KOPT-K1 (cell line): ENCODE measurements at regions not wholly inside any gene's neighbourhood (a gene's known extent, or its start where the extent isn't known, plus 50 kb on each side); places are given as distances from the start of the nearest gene placed in this dataset.
"Not testable (repeated sequence)": the region's sequence is repeated elsewhere in the genome, so short reads cannot be mapped to it uniquely, and the experiment has no call there.

Experiments used
- H3K27ac ChIP-seq: fragments of 200-600 bp; sonication (generic); 2 replicates; pipeline ENCODE4 v1.5.1; 2016; ENCODE audit warnings: antibody characterized with exemption, mild to moderate bottlenecking, low read depth, low read length; ENCODE audit not compliant: poor library complexity, severe bottlenecking
- H3K36me3 ChIP-seq: fragments of 200-600 bp; sonication (generic); 2 replicates; pipeline ENCODE4 v1.5.1; 2017; ENCODE audit warnings: antibody characterized with exemption, mild to moderate bottlenecking, low read length, moderate library complexity; ENCODE audit not compliant: insufficient read depth
- H3K9me3 ChIP-seq: fragments of 200-600 bp; sonication (generic); 2 replicates; pipeline ENCODE4 v1.5.1; 2017; ENCODE audit warnings: antibody characterized with exemption, low read length, mild to moderate bottlenecking; ENCODE audit not compliant: insufficient read depth, poor library complexity, severe bottlenecking

- peaks cover 4% of the 10 kb centered on the region for H3K9me3 ChIP-seq
- H3K27ac ChIP-seq: no peak overlapping the region
- no peaks in the 10 kb centered on the region for H3K36me3 ChIP-seq
These were observed 135.8 kb downstream of the MAP3K21 start for GRCh38 chr1:233463333-233463732.

DNA sequence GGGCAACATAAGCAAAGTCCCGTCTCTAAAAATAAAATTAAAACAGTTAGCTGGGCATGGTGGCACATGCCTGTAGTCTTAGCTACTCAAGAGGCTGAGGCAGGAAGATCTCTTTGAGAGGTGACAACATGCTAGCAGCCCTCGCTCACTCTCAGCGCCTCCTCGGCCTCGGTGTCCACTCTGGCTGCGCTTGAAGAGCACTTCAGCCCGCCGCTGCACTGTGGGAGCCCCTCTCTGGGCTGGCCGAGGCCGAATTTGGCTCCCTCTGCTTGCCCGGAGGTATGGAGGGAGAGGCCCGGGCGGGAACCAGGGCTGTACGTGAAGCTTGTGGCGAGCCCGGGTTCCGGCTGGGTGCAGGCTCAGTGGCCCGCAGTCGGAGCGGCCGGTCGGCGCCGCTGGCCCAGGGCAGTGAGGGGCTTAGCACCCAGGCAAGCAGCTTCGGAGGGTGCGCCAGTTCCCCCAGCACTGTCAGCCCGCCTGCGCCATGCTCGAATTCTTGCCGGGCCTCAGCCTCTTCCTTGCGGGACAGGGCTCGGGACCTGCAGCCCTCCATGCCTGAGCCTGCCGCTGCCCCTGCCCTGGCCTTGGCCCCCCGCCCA, 138.3 kb downstream of the MAP3K21 start:
- Histone ChIP-seq H3K36me3 (no peaks in the 10 kb centered on the region), H3K9me3 (peaks cover 4% of the 10 kb centered on the region), H3K27ac (no peak overlapping the region)

- H3K9me3 ChIP-seq: peaks cover 1% of the 10 kb centered on the region
- no peak overlapping the region for H3K27ac ChIP-seq
- no peaks in the 10 kb centered on the region for H3K36me3 ChIP-seq
These were observed 143.0 kb upstream of the KCNK1 start for GRCh38 chr1:233470741-233471499.

GRCh38 chr1:233471851-233472250, 142.1 kb upstream of the KCNK1 start:
- H3K36me3 ChIP-seq, H3K9me3 ChIP-seq, H3K27ac ChIP-seq: not testable (repeated sequence)

GRCh38 chr1:233472796-233473195, 141.1 kb upstream of the KCNK1 start:
- not testable (repeated sequence) for H3K36me3 ChIP-seq, H3K27ac ChIP-seq, H3K9me3 ChIP-seq

DNA sequence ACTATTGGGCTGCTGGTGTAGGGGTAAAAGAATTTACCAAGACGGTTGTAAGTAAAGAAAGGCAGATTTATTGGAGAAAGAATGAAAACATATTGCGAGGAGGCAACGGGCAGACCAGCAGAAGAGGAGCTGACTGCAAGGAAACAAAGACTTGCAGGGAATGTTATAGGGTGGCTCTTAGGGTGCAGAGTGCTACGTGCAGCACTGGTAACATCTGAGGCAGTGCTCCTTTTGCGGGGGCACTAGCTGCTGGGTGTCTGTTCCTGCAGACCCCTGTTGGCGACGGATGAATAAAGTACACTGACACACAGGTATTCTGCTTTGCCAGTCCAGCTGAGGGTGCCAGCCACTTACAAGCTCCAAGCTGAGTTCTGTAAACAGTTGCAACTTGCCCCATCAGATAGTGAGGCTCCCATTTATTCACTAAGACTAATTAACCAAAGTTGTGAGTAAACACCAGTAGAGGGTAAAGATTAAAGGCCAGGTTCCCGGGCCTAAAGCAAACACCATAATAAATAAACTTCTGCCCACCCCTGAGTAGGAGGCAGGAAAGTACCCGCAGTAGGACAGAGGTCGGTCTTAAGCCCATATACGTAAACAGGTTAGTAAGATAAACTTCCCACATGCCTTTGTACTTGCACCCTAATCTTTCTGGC, 140.2 kb upstream of the KCNK1 start:
- Histone ChIP-seq H3K27ac (no peak overlapping the region), H3K36me3 (no peaks in the 10 kb centered on the region), H3K9me3 (no peaks in the 10 kb centered on the region)

DNA sequence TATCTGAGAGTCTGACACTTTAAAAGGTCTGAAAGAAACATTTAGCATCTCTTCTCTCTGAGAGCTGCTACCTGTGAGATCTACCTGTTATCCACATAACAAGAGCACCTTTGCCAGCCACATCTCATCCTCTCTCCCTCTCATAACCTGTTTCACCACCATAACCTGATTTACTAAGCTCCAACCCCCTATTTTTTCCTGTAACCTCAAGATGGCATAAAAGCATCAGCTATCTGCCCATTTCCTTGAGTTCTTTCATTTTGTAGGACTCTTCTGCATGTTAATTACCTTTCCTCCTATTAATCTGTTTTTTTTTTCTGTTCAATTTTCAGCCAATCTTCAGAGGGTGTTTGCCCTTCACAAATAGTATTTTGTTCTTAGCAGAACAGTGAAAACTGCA, 136.5 kb upstream of the KCNK1 start:
- no peak overlapping the region for H3K27ac ChIP-seq

GRCh38 chr1:233478611-233479010, 135.3 kb upstream of the KCNK1 start:
- no peaks in the 10 kb centered on the region for H3K9me3 ChIP-seq
- no peak overlapping the region for H3K27ac ChIP-seq
- H3K36me3 ChIP-seq: no peaks in the 10 kb centered on the region

More for the DNA sequence above, 136.5 kb upstream of the KCNK1 start:
- Histone ChIP-seq H3K36me3 (no peaks in the 10 kb centered on the region), H3K9me3 (no peaks in the 10 kb centered on the region)

DNA sequence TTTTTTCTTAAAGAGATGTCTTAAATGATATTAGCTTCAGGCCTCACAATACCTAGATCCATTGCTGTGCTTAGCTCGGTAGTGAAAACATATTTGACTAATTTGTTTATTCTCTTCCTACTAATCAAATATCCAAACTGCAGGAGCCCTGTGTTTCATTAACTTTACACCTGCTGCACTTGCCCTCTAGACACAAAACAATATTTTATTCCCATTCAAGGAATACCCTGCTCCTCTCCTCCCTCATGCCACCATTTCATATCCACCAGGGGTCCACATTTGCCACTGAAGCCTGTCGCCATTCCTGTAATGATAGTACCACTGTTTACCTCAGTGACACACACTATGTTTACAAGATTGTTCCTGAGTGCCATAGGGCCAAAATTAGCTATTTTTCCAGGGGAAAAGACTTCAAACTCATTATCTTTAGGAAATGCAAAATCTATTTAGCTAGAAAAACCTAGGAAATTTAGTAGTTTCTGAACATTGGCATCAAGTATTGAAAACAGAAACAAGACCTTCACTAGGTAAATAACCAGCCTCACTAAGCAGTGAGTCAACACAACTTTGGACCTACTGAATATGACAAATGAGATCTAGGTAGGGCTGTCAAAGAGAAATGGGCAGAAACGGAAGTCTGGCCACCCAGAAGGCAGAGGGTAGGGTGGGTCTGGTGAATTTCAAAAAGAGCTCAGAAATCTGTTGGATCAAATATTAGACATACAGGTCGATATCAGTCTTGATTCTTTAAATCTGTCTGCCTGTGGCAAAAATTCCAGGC, 134.6 kb upstream of the KCNK1 start:
- no peaks in the 10 kb centered on the region for H3K36me3 ChIP-seq
- no peak overlapping the region for H3K27ac ChIP-seq
- no peaks in the 10 kb centered on the region for H3K9me3 ChIP-seq

- no peak overlapping the region for H3K27ac ChIP-seq
These were observed 133.7 kb upstream of the KCNK1 start for GRCh38 chr1:233480198-233480597.

DNA sequence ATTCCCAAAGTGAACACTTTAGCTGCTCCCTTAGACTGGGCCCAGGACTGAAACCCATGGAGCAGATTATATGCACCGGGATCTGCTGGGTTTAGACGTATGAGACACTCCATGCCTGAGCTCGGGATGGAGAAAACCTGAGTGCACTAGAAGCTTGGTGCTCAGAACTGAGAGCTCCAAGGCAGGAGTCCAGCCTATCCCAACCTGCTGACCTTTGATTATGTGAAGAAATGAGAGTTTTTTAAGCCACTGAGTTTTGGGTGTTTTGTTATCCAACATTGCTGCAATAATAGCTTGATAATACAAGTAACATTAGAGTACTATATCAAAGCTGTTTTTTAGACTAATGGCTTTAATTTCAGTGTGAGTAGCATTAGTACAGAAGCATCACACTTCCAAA, 131.5 kb upstream of the KCNK1 start:
- Histone ChIP-seq H3K9me3 (no peaks in the 10 kb centered on the region), H3K36me3 (no peaks in the 10 kb centered on the region), H3K27ac (no peak overlapping the region)

More at GRCh38 chr1:233480198-233480597, 133.7 kb upstream of the KCNK1 start:
- no peaks in the 10 kb centered on the region for H3K36me3 ChIP-seq
- H3K9me3 ChIP-seq: no peaks in the 10 kb centered on the region

DNA sequence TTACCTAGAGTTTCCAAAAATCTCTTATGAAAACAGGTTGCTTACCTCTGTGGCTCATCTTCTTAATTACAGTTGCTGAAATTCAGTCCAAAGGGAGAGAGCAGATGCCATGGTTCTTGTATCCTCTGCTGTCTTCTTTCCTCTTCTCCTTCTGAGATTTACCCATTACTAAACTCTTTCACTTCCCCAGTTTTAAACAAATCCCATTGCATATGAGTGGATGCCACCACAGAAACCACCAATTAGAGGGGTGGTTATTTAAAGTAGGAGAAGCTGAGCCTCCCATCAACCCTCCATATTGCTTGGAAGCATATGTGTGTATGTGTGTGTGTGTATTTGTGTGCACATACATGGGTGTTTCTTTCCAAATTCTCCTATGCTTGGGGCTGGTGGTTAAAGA, 128.5 kb upstream of the KCNK1 start:
- Histone ChIP-seq H3K36me3 (no peaks in the 10 kb centered on the region), H3K27ac (no peak overlapping the region), H3K9me3 (peaks cover 15% of the 10 kb centered on the region)

DNA sequence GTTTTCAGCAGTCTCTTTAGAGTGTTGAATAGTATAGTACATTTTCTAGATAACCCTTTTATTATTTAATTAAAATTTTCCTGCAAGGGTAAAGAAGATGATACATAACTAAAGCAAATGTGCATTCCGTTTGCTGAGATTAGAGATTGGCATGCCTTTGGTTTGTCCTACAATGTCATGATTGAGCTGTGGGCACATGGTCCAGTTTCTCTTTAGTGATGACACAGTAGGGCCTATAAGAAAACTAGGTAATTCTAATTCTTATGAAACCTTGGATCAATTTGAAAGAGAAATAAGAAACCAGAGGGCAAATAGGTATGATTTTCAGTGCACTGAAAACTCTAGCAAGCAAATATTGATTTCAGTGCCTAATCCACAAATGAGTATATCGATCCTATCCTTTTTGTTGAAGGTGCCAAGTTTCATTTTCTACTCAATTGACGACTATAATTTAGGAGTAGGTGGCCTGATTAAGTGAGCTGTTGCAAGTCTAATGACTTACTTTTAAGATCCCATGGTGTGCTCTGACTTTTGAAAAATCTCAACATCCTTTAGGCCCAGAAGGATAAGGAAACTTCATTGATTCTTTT, 128.0 kb upstream of the KCNK1 start:
- Histone ChIP-seq H3K27ac (no peak overlapping the region), H3K9me3 (peaks cover 15% of the 10 kb centered on the region), H3K36me3 (no peaks in the 10 kb centered on the region)

DNA sequence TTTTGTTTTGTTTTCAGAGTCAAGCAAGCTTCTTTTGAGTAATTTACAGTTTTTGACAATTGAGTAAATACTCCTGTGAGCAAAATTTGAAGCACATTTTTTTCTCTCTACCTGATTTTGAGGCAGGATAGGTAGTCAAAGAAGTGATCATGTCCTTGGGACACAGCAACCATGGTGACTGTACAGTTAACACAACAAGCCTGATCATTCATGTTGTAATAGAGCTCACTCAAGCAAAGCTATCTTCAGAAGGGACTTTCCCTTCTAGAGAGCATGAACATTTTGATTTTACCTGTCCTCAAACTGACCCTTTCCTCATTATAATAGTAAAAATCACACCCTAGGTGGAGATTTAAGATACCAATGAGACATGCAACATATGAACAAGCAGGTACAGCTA, 126.5 kb upstream of the KCNK1 start:
- H3K36me3 ChIP-seq: no peaks in the 10 kb centered on the region
- H3K9me3 ChIP-seq: peaks cover 15% of the 10 kb centered on the region
- H3K27ac ChIP-seq: no peak overlapping the region

DNA sequence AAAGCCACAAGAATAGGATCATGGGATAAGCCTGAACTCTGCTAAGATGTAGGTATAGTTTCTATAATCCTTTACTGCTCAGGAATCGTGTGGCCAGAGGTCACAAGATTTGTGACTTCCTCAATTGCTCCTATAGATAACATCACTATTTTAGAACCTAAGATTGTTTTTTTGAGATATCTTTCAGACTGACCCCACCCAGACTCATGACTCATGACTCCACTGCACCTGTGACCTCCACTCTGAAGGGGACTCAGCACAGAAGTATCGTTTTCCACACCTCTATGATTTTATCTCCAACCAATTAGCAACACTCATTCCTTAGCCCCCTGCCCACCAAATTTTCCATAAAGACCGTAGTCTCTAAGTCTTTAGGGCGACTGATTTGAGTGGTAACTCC, 124.5 kb upstream of the KCNK1 start:
- H3K27ac ChIP-seq: no peak overlapping the region
- no peaks in the 10 kb centered on the region for H3K36me3 ChIP-seq

More for the DNA sequence above, 124.5 kb upstream of the KCNK1 start:
- peaks cover 15% of the 10 kb centered on the region for H3K9me3 ChIP-seq
